ENCODE measurements at regions not wholly inside any gene's neighbourhood (a gene's known extent, or its start where the extent isn't known, plus 50 kb on each side); places are given as distances from the start of the nearest gene placed in this dataset.

DNA sequence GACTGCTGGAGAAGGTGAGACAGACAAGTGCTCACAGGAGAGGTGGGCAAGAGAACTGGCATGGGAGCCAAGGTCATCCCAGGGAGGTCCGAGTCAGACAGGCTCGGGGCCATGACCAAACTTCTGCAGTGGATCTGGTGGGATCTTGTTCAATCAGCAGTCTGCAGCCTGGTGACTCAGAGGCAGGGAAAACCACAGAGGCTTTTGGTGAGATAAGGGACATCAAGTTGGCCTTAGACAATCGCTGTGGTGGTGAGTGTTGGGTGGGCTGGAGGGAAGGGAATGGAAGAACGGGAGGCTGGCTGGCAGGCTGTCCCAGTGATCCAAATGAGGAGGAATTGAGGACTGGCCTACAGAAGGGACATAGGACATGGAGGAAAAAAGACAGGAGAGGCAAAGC is 123.8 kb downstream of the TMEM174 start:
- TF ChIP-seq MXI1 (IDR thresholded peaks at IDR 0.05; ENCODE audit: borderline replicate concordance, low read depth, low read length) (no peak), POLR2A (IDR thresholded peaks at IDR 0.05; ENCODE audit: low read depth, low read length) (no peak), FOS (IDR thresholded peaks at IDR 0.05; ENCODE audit: low read depth, low read length) (peak; percentile 75), RFX5 (IDR thresholded peaks at IDR 0.05; ENCODE audit: low read depth, low read length) (no peak)
- TF ChIP-seq, protein P1, sequence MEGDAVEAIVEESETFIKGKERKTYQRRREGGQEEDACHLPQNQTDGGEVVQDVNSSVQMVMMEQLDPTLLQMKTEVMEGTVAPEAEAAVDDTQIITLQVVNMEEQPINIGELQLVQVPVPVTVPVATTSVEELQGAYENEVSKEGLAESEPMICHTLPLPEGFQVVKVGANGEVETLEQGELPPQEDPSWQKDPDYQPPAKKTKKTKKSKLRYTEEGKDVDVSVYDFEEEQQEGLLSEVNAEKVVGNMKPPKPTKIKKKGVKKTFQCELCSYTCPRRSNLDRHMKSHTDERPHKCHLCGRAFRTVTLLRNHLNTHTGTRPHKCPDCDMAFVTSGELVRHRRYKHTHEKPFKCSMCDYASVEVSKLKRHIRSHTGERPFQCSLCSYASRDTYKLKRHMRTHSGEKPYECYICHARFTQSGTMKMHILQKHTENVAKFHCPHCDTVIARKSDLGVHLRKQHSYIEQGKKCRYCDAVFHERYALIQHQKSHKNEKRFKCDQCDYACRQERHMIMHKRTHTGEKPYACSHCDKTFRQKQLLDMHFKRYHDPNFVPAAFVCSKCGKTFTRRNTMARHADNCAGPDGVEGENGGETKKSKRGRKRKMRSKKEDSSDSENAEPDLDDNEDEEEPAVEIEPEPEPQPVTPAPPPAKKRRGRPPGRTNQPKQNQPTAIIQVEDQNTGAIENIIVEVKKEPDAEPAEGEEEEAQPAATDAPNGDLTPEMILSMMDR (conservative IDR thresholded peaks at IDR 0.05; ENCODE audit: low read depth, low read length): no peak
- TF ChIP-seq, protein P2, sequence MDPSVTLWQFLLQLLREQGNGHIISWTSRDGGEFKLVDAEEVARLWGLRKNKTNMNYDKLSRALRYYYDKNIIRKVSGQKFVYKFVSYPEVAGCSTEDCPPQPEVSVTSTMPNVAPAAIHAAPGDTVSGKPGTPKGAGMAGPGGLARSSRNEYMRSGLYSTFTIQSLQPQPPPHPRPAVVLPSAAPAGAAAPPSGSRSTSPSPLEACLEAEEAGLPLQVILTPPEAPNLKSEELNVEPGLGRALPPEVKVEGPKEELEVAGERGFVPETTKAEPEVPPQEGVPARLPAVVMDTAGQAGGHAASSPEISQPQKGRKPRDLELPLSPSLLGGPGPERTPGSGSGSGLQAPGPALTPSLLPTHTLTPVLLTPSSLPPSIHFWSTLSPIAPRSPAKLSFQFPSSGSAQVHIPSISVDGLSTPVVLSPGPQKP (IDR thresholded peaks at IDR 0.05; ENCODE audit: borderline replicate concordance, low read depth, low read length): no peak

All from IMR-90 (cell line).